ENCODE measurements at regions not wholly inside any gene's neighbourhood (a gene's known extent, or its start where the extent isn't known, plus 50 kb on each side); places are given as distances from the start of the nearest gene placed in this dataset.
"Not testable (repeated sequence)": the region's sequence is repeated elsewhere in the genome, so short reads cannot be mapped to it uniquely, and the experiment has no call there.

DNA sequence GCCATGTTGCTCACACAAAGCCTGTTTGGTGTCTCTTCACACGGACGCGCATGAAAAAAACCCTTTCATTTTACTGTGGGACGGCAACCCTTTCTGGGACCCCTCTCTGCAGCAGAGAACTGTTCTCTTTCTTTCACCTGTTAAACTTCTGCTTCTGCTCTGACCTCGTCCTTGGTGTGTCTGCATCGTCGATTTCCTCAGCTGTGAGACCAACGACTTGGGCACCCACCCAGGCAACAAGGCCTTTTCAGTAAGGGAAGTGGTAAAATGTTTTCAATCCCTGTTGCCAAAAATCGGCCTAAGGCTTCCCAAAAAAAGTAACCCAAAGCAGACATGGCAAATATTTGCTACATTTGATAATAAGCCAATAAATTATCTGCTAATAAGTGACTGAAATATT is 515.3 kb downstream of the IRS2 start:
- no peaks in the 10 kb centered on the region for H3K27me3 ChIP-seq (ENCODE audit: insufficient read depth, low read length)
- H3K36me3 ChIP-seq (ENCODE audit: insufficient read depth, low read length), result no peaks in the 10 kb centered on the region
- no peaks in the 10 kb centered on the region for H3K9me3 ChIP-seq (ENCODE audit: low read length)
- H3K4me2 ChIP-seq (ENCODE audit: low read length), result no peak overlapping the region
- H3K27ac ChIP-seq (ENCODE audit: low read depth, low read length, poor library complexity, severe bottlenecking), result no peak overlapping the region
- no peaks in the 10 kb centered on the region for H3F3A ChIP-seq (ENCODE audit: insufficient read depth, low read length)
- H3K9ac ChIP-seq (ENCODE audit: low read length), result no peak overlapping the region
- no peaks in the 10 kb centered on the region for H3K9me2 ChIP-seq (ENCODE audit: low read depth, low read length)
- no peaks in the 10 kb centered on the region for H3K79me2 ChIP-seq (ENCODE audit: insufficient read depth, low read length)
- no peaks in the 10 kb centered on the region for H4K20me1 ChIP-seq (ENCODE audit: insufficient read depth, low read length)
- TF ChIP-seq EZH2 (IDR thresholded peaks at IDR 0.05; ENCODE audit: borderline replicate concordance, low read length), result no peak
- TF ChIP-seq, protein P1, sequence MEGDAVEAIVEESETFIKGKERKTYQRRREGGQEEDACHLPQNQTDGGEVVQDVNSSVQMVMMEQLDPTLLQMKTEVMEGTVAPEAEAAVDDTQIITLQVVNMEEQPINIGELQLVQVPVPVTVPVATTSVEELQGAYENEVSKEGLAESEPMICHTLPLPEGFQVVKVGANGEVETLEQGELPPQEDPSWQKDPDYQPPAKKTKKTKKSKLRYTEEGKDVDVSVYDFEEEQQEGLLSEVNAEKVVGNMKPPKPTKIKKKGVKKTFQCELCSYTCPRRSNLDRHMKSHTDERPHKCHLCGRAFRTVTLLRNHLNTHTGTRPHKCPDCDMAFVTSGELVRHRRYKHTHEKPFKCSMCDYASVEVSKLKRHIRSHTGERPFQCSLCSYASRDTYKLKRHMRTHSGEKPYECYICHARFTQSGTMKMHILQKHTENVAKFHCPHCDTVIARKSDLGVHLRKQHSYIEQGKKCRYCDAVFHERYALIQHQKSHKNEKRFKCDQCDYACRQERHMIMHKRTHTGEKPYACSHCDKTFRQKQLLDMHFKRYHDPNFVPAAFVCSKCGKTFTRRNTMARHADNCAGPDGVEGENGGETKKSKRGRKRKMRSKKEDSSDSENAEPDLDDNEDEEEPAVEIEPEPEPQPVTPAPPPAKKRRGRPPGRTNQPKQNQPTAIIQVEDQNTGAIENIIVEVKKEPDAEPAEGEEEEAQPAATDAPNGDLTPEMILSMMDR (IDR thresholded peaks at IDR 0.05; ENCODE audit: low read length), result no peak
- no peaks in the 10 kb centered on the region for H3K4me1 ChIP-seq (ENCODE audit: insufficient read depth, low read length, severe bottlenecking)
- no peak overlapping the region for H2AFZ ChIP-seq (ENCODE audit: low read length)
- no peak overlapping the region for H3K4me3 ChIP-seq (ENCODE audit: low read depth, low read length, poor library complexity, severe bottlenecking)

DNA sequence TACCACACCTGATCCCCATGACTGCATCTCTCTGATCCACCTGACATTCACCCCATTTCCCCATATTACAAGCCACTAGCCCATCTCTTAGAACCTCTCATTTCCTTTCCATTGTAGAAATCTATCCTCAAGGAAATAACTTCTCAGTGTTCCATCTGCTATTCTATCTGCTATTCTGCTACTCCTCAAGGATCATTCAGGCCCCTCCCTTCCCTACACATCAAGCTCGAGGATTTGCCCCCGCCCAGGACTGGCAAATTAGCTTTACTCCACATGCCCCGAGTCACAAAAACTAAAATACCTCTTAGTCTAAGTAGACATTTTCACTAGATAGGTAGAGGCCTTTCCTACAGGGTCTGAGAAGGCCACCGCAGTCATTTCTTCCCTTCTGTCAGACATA is 517.0 kb downstream of the IRS2 start:
- not testable (repeated sequence) for H2AFZ ChIP-seq (ENCODE audit: low read length); H3K9me3 ChIP-seq (ENCODE audit: low read length); H3K9me2 ChIP-seq (ENCODE audit: low read depth, low read length); H4K20me1 ChIP-seq (ENCODE audit: insufficient read depth, low read length); H3K27ac ChIP-seq (ENCODE audit: low read depth, low read length, poor library complexity, severe bottlenecking); H3K36me3 ChIP-seq (ENCODE audit: insufficient read depth, low read length); H3K4me3 ChIP-seq (ENCODE audit: low read depth, low read length, poor library complexity, severe bottlenecking); H3K27me3 ChIP-seq (ENCODE audit: insufficient read depth, low read length); H3K4me2 ChIP-seq (ENCODE audit: low read length); H3K4me1 ChIP-seq (ENCODE audit: insufficient read depth, low read length, severe bottlenecking); H3K9ac ChIP-seq (ENCODE audit: low read length); H3F3A ChIP-seq (ENCODE audit: insufficient read depth, low read length); H3K79me2 ChIP-seq (ENCODE audit: insufficient read depth, low read length)

GRCh38 chr13:109268492-109268891 is 517.9 kb downstream of the IRS2 start:
- not testable (repeated sequence) for H3K36me3 ChIP-seq (ENCODE audit: insufficient read depth, low read length); H3F3A ChIP-seq (ENCODE audit: insufficient read depth, low read length); H3K4me2 ChIP-seq (ENCODE audit: low read length); H3K9me2 ChIP-seq (ENCODE audit: low read depth, low read length); H3K9ac ChIP-seq (ENCODE audit: low read length); H3K27me3 ChIP-seq (ENCODE audit: insufficient read depth, low read length); H3K9me3 ChIP-seq (ENCODE audit: low read length); H4K20me1 ChIP-seq (ENCODE audit: insufficient read depth, low read length); H3K79me2 ChIP-seq (ENCODE audit: insufficient read depth, low read length); H3K27ac ChIP-seq (ENCODE audit: low read depth, low read length, poor library complexity, severe bottlenecking); H3K4me1 ChIP-seq (ENCODE audit: insufficient read depth, low read length, severe bottlenecking); H2AFZ ChIP-seq (ENCODE audit: low read length); H3K4me3 ChIP-seq (ENCODE audit: low read depth, low read length, poor library complexity, severe bottlenecking)

DNA sequence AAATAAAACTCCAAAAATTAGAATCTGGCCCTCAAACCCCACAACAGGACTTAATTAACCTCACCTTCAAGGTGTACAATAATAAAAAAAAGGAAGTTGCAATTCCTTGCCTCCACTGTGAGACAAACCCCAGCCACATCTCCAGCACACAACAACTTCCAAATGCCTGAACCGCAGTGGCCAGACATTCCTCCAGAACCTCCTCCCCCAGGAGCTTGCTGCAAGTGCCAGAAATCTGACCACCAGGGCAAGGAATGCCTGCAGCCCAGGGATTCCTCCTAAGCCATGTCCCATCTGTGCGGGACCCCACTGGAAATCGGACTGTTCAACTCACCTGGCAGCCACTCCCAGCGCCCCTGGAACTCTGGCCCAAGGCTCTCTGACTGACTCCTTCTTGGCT is 519.0 kb downstream of the IRS2 start:
- not testable (repeated sequence) for H3K9me2 ChIP-seq (ENCODE audit: low read depth, low read length); H3K4me1 ChIP-seq (ENCODE audit: insufficient read depth, low read length, severe bottlenecking); H4K20me1 ChIP-seq (ENCODE audit: insufficient read depth, low read length); H3K27me3 ChIP-seq (ENCODE audit: insufficient read depth, low read length); H3K4me3 ChIP-seq (ENCODE audit: low read depth, low read length, poor library complexity, severe bottlenecking); H3K9ac ChIP-seq (ENCODE audit: low read length); H3K27ac ChIP-seq (ENCODE audit: low read depth, low read length, poor library complexity, severe bottlenecking); H2AFZ ChIP-seq (ENCODE audit: low read length); H3K79me2 ChIP-seq (ENCODE audit: insufficient read depth, low read length); H3K36me3 ChIP-seq (ENCODE audit: insufficient read depth, low read length); H3F3A ChIP-seq (ENCODE audit: insufficient read depth, low read length); H3K9me3 ChIP-seq (ENCODE audit: low read length); H3K4me2 ChIP-seq (ENCODE audit: low read length)

- H3K36me3 ChIP-seq (ENCODE audit: insufficient read depth, low read length); H3K27ac ChIP-seq (ENCODE audit: low read depth, low read length, poor library complexity, severe bottlenecking); H4K20me1 ChIP-seq (ENCODE audit: insufficient read depth, low read length); H3K4me1 ChIP-seq (ENCODE audit: insufficient read depth, low read length, severe bottlenecking); H3K9me3 ChIP-seq (ENCODE audit: low read length); H3K27me3 ChIP-seq (ENCODE audit: insufficient read depth, low read length); H3K9me2 ChIP-seq (ENCODE audit: low read depth, low read length); H3F3A ChIP-seq (ENCODE audit: insufficient read depth, low read length); H3K4me2 ChIP-seq (ENCODE audit: low read length); H2AFZ ChIP-seq (ENCODE audit: low read length); H3K9ac ChIP-seq (ENCODE audit: low read length); H3K79me2 ChIP-seq (ENCODE audit: insufficient read depth, low read length); H3K4me3 ChIP-seq (ENCODE audit: low read depth, low read length, poor library complexity, severe bottlenecking): not testable (repeated sequence)
These were observed 521.0 kb downstream of the IRS2 start for GRCh38 chr13:109265438-109265742.

- not testable (repeated sequence) for H3K27me3 ChIP-seq (ENCODE audit: insufficient read depth, low read length); H3K36me3 ChIP-seq (ENCODE audit: insufficient read depth, low read length); H4K20me1 ChIP-seq (ENCODE audit: insufficient read depth, low read length); H3F3A ChIP-seq (ENCODE audit: insufficient read depth, low read length); H3K9me2 ChIP-seq (ENCODE audit: low read depth, low read length); H2AFZ ChIP-seq (ENCODE audit: low read length); H3K4me1 ChIP-seq (ENCODE audit: insufficient read depth, low read length, severe bottlenecking); H3K9ac ChIP-seq (ENCODE audit: low read length); H3K27ac ChIP-seq (ENCODE audit: low read depth, low read length, poor library complexity, severe bottlenecking); H3K4me3 ChIP-seq (ENCODE audit: low read depth, low read length, poor library complexity, severe bottlenecking); H3K9me3 ChIP-seq (ENCODE audit: low read length); H3K79me2 ChIP-seq (ENCODE audit: insufficient read depth, low read length); H3K4me2 ChIP-seq (ENCODE audit: low read length)
These were observed 521.6 kb downstream of the IRS2 start for GRCh38 chr13:109264603-109265437.

DNA sequence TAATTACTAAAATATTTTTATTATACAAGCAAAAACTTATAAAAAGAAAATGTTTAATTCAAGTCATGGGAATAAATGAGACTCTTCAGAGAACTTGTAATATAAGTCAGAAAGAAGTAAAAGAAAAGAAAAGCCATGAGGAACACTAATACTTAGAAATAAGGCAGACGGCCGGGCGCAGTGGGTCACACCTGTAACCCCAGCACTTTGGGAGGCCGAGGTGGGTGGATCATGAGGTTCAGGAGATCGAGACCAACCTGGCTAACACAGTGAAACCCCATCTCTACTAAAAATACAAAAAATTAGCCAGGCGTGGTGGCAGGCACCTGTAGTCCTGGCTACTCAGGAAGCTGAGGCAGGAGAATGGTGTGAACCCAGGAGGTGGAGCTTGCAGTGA is 528.6 kb downstream of the IRS2 start:
- H3K27ac ChIP-seq (ENCODE audit: low read depth, low read length, poor library complexity, severe bottlenecking); H3K79me2 ChIP-seq (ENCODE audit: insufficient read depth, low read length): not testable (repeated sequence)

More for the DNA sequence above, 528.6 kb downstream of the IRS2 start:
- H3K36me3 ChIP-seq (ENCODE audit: insufficient read depth, low read length); H3K9me3 ChIP-seq (ENCODE audit: low read length); H4K20me1 ChIP-seq (ENCODE audit: insufficient read depth, low read length); H3F3A ChIP-seq (ENCODE audit: insufficient read depth, low read length); H2AFZ ChIP-seq (ENCODE audit: low read length); H3K9ac ChIP-seq (ENCODE audit: low read length); H3K4me1 ChIP-seq (ENCODE audit: insufficient read depth, low read length, severe bottlenecking); H3K4me2 ChIP-seq (ENCODE audit: low read length); H3K27me3 ChIP-seq (ENCODE audit: insufficient read depth, low read length); H3K4me3 ChIP-seq (ENCODE audit: low read depth, low read length, poor library complexity, severe bottlenecking); H3K9me2 ChIP-seq (ENCODE audit: low read depth, low read length): not testable (repeated sequence)
